Activated CD4-positive, alpha-beta memory T cell treated with anti-CD3 and anti-CD28 coated beads, Interleukin-2, amount 10 ng/mL, durations not matched to agents 7 days and 5 days (primary cell): ENCODE measurements at regions not wholly inside any gene's neighbourhood (a gene's known extent, or its start where the extent isn't known, plus 50 kb on each side); places are given as distances from the start of the nearest gene placed in this dataset.
"Not testable (repeated sequence)": the region's sequence is repeated elsewhere in the genome, so short reads cannot be mapped to it uniquely, and the experiment has no call there.

Source experiments
- CTCF ChIA-PET: fragments of 350-600 bp; sonication (Branson Sonifier 250); formaldehyde crosslinking; loops from one replicate; lab custom pipeline; 2021; ENCODE audit warnings: antibody characterized with exemption, inconsistent platforms; lab: Charles Lee
- POLR2A ChIA-PET: fragments of 350-600 bp; sonication (Branson Sonifier 250); formaldehyde crosslinking; loops from one replicate; lab custom pipeline; 2021; ENCODE audit warnings: antibody characterized with exemption; lab: Charles Lee
- DNase-seq: peaks from one replicate; pipeline ENCODE4 v3.0.0-alpha.2; 2020
- H3K27ac Mint-ChIP-seq: one replicate; pipeline ENCODE4 v1.8.0; 2021; ENCODE audit warnings: mild to moderate bottlenecking, mixed read lengths
- H3K27me3 Mint-ChIP-seq: one replicate; pipeline ENCODE4 v1.8.0; 2021; ENCODE audit warnings: mixed read lengths
- H3K36me3 Mint-ChIP-seq: one replicate; pipeline ENCODE4 v1.8.0; 2021; ENCODE audit warnings: low read depth, mixed read lengths
- H3K4me1 Mint-ChIP-seq: one replicate; pipeline ENCODE4 v1.8.0; 2021; ENCODE audit warnings: mixed read lengths
- H3K4me3 Mint-ChIP-seq: one replicate; pipeline ENCODE4 v1.8.0; 2021; ENCODE audit warnings: mild to moderate bottlenecking, mixed read lengths
- H3K9me3 Mint-ChIP-seq: one replicate; pipeline ENCODE4 v1.8.0; 2021; ENCODE audit warnings: mixed read lengths

DNA sequence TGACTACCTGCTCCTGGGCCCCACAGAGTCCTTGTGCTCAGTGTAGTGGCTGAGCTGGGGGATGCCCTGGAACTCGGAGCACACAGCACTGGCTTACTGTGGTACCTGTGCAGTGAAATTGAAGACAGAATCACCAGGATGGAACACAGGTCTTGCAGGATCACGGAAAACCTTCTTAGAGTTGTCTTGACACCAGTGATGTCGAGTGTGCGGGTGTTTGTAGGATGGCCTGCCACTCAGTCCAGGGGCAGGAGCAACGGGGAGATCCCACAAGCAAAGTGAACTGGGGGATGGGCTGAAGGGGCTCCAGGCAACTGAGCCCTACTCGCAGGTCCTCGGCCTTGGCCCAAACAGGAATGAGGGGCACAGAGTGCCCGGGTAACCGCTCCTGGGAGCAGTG, 122.2 kb upstream of the SERF1A start:
- POLR2A ChIA-PET, H3K36me3 Mint-ChIP-seq, H3K4me3 Mint-ChIP-seq, H3K27me3 Mint-ChIP-seq, H3K4me1 Mint-ChIP-seq, CTCF ChIA-PET, H3K27ac Mint-ChIP-seq, H3K9me3 Mint-ChIP-seq: not testable (repeated sequence)
- DNase-seq = peak; percentile 15
